ENCODE measurements at regions not wholly inside any gene's neighbourhood (a gene's known extent, or its start where the extent isn't known, plus 50 kb on each side); places are given as distances from the start of the nearest gene placed in this dataset.

GRCh38 chr4:179114615-179115014 lies 1672.4 kb upstream of the AGA start:
- H3K4me1 ChIP-seq (ENCODE audit: control insufficient read depth, insufficient read depth, low read length, poor library complexity, severe bottlenecking): peaks cover 10% of the 10 kb centered on the region
- WGBS, 2 experiments (ENCODE audit: insufficient coverage in 2 of 2): no CpG with 5 or more reads among the region's 1 CpG
- H3K36me3 ChIP-seq (ENCODE audit: control insufficient read depth, insufficient read depth, low read length): no peaks in the 10 kb centered on the region
- no peak overlapping the region for H3K27ac ChIP-seq (ENCODE audit: low read depth, low read length, severe bottlenecking)
- H3K9me3 ChIP-seq (ENCODE audit: control insufficient read depth, low read length): no peaks in the 10 kb centered on the region
- H3K4me3 ChIP-seq (ENCODE audit: extremely low read depth, insufficient read depth, low read length, poor library complexity, severe bottlenecking): no peak overlapping the region

- H3K36me3 ChIP-seq (ENCODE audit: control insufficient read depth, insufficient read depth, low read length): no peaks in the 10 kb centered on the region
- no peaks in the 10 kb centered on the region for H3K9me3 ChIP-seq (ENCODE audit: control insufficient read depth, low read length)
- H3K4me3 ChIP-seq (ENCODE audit: extremely low read depth, insufficient read depth, low read length, poor library complexity, severe bottlenecking): no peak overlapping the region
- WGBS, 2 experiments (ENCODE audit: insufficient coverage in 2 of 2): 71% methylated on average over 1 of the region's 2 CpGs; no CpG with 5 or more reads in 1 of the 2 experiments
- H3K4me1 ChIP-seq (ENCODE audit: control insufficient read depth, insufficient read depth, low read length, poor library complexity, severe bottlenecking): peaks cover 4% of the 10 kb centered on the region
- H3K27ac ChIP-seq (ENCODE audit: low read depth, low read length, severe bottlenecking): no peak overlapping the region
Measured at GRCh38 chr4:179116011-179116410, 1673.8 kb upstream of the AGA start.

GRCh38 chr4:179116581-179116980 lies 1674.3 kb upstream of the AGA start:
- no peak overlapping the region for H3K27ac ChIP-seq (ENCODE audit: low read depth, low read length, severe bottlenecking)
- no peaks in the 10 kb centered on the region for H3K9me3 ChIP-seq (ENCODE audit: control insufficient read depth, low read length)
- WGBS, 2 experiments (ENCODE audit: insufficient coverage in 2 of 2): 75 to 85% methylated on average over 2 of the region's 2 CpGs
- H3K36me3 ChIP-seq (ENCODE audit: control insufficient read depth, insufficient read depth, low read length): no peaks in the 10 kb centered on the region
- H3K4me1 ChIP-seq (ENCODE audit: control insufficient read depth, insufficient read depth, low read length, poor library complexity, severe bottlenecking): no peaks in the 10 kb centered on the region
- no peak overlapping the region for H3K4me3 ChIP-seq (ENCODE audit: extremely low read depth, insufficient read depth, low read length, poor library complexity, severe bottlenecking)

GRCh38 chr4:179123084-179123483 lies 1680.8 kb upstream of the AGA start:
- Histone ChIP-seq H3K4me1 (ENCODE audit: control insufficient read depth, insufficient read depth, low read length, poor library complexity, severe bottlenecking) (no peaks in the 10 kb centered on the region), H3K9me3 (ENCODE audit: control insufficient read depth, low read length) (no peaks in the 10 kb centered on the region), H3K4me3 (ENCODE audit: extremely low read depth, insufficient read depth, low read length, poor library complexity, severe bottlenecking) (no peak overlapping the region), H3K36me3 (ENCODE audit: control insufficient read depth, insufficient read depth, low read length) (no peaks in the 10 kb centered on the region), H3K27ac (ENCODE audit: low read depth, low read length, severe bottlenecking) (no peak overlapping the region)
- WGBS, 2 experiments (ENCODE audit: insufficient coverage in 2 of 2): 100% methylated on average over 1 of the region's 2 CpGs; no CpG with 5 or more reads in 1 of the 2 experiments

- 96 to 97% methylated on average over 3 to 4 of the region's 4 CpGs for WGBS, 2 experiments (ENCODE audit: insufficient coverage in 2 of 2)
- no peaks in the 10 kb centered on the region for H3K9me3 ChIP-seq (ENCODE audit: control insufficient read depth, low read length)
Measured at GRCh38 chr4:179124419-179124818, 1682.2 kb upstream of the AGA start.

GRCh38 chr4:179124957-179125356 lies 1682.7 kb upstream of the AGA start:
- Histone ChIP-seq H3K4me1 (ENCODE audit: control insufficient read depth, insufficient read depth, low read length, poor library complexity, severe bottlenecking) (no peaks in the 10 kb centered on the region), H3K27ac (ENCODE audit: low read depth, low read length, severe bottlenecking) (no peak overlapping the region), H3K36me3 (ENCODE audit: control insufficient read depth, insufficient read depth, low read length) (no peaks in the 10 kb centered on the region), H3K9me3 (ENCODE audit: control insufficient read depth, low read length) (no peaks in the 10 kb centered on the region), H3K4me3 (ENCODE audit: extremely low read depth, insufficient read depth, low read length, poor library complexity, severe bottlenecking) (no peak overlapping the region)
- WGBS, 2 experiments (ENCODE audit: insufficient coverage in 2 of 2): no CpG with 5 or more reads among the region's 1 CpG

More at GRCh38 chr4:179124419-179124818, 1682.2 kb upstream of the AGA start:
- Histone ChIP-seq H3K27ac (ENCODE audit: low read depth, low read length, severe bottlenecking) (no peak overlapping the region), H3K4me3 (ENCODE audit: extremely low read depth, insufficient read depth, low read length, poor library complexity, severe bottlenecking) (no peak overlapping the region), H3K36me3 (ENCODE audit: control insufficient read depth, insufficient read depth, low read length) (no peaks in the 10 kb centered on the region), H3K4me1 (ENCODE audit: control insufficient read depth, insufficient read depth, low read length, poor library complexity, severe bottlenecking) (no peaks in the 10 kb centered on the region)

- no peaks in the 10 kb centered on the region for H3K9me3 ChIP-seq (ENCODE audit: control insufficient read depth, low read length)
- no peak overlapping the region for H3K27ac ChIP-seq (ENCODE audit: low read depth, low read length, severe bottlenecking)
- no peak overlapping the region for H3K4me3 ChIP-seq (ENCODE audit: extremely low read depth, insufficient read depth, low read length, poor library complexity, severe bottlenecking)
- WGBS, 2 experiments (ENCODE audit: insufficient coverage in 2 of 2): 60 to 90% methylated on average over 1 to 2 of the region's 2 CpGs
- H3K36me3 ChIP-seq (ENCODE audit: control insufficient read depth, insufficient read depth, low read length): no peaks in the 10 kb centered on the region
- no peaks in the 10 kb centered on the region for H3K4me1 ChIP-seq (ENCODE audit: control insufficient read depth, insufficient read depth, low read length, poor library complexity, severe bottlenecking)
Measured at GRCh38 chr4:179125870-179126269, 1683.6 kb upstream of the AGA start.

GRCh38 chr4:179128299-179128698 lies 1686.1 kb upstream of the AGA start:
- Histone ChIP-seq H3K4me3 (ENCODE audit: extremely low read depth, insufficient read depth, low read length, poor library complexity, severe bottlenecking) (no peak overlapping the region), H3K4me1 (ENCODE audit: control insufficient read depth, insufficient read depth, low read length, poor library complexity, severe bottlenecking) (no peaks in the 10 kb centered on the region), H3K27ac (ENCODE audit: low read depth, low read length, severe bottlenecking) (no peak overlapping the region), H3K36me3 (ENCODE audit: control insufficient read depth, insufficient read depth, low read length) (no peaks in the 10 kb centered on the region), H3K9me3 (ENCODE audit: control insufficient read depth, low read length) (no peaks in the 10 kb centered on the region)
- WGBS, 2 experiments (ENCODE audit: insufficient coverage in 2 of 2): 88 to 92% methylated on average over 2 to 3 of the region's 4 CpGs

- 100% methylated on average over 1 of the region's 2 CpGs; no CpG with 5 or more reads in 1 of the 2 experiments for WGBS, 2 experiments (ENCODE audit: insufficient coverage in 2 of 2)
- no peak overlapping the region for H3K27ac ChIP-seq (ENCODE audit: low read depth, low read length, severe bottlenecking)
- no peaks in the 10 kb centered on the region for H3K36me3 ChIP-seq (ENCODE audit: control insufficient read depth, insufficient read depth, low read length)
- H3K4me3 ChIP-seq (ENCODE audit: extremely low read depth, insufficient read depth, low read length, poor library complexity, severe bottlenecking): no peak overlapping the region
- H3K4me1 ChIP-seq (ENCODE audit: control insufficient read depth, insufficient read depth, low read length, poor library complexity, severe bottlenecking): no peaks in the 10 kb centered on the region
- no peaks in the 10 kb centered on the region for H3K9me3 ChIP-seq (ENCODE audit: control insufficient read depth, low read length)
Measured at GRCh38 chr4:179130122-179130714, 1688.0 kb upstream of the AGA start.

- Histone ChIP-seq H3K27ac (ENCODE audit: low read depth, low read length, severe bottlenecking) (no peak overlapping the region), H3K4me1 (ENCODE audit: control insufficient read depth, insufficient read depth, low read length, poor library complexity, severe bottlenecking) (no peaks in the 10 kb centered on the region), H3K4me3 (ENCODE audit: extremely low read depth, insufficient read depth, low read length, poor library complexity, severe bottlenecking) (no peak overlapping the region), H3K9me3 (ENCODE audit: control insufficient read depth, low read length) (no peaks in the 10 kb centered on the region), H3K36me3 (ENCODE audit: control insufficient read depth, insufficient read depth, low read length) (no peaks in the 10 kb centered on the region)
- 63 to 71% methylated on average over 1 to 4 of the region's 4 CpGs for WGBS, 2 experiments (ENCODE audit: insufficient coverage in 2 of 2)
Measured at GRCh38 chr4:179145746-179146525, 1703.7 kb upstream of the AGA start.

GRCh38 chr4:179151770-179152169 lies 1709.5 kb upstream of the AGA start:
- WGBS, 2 experiments (ENCODE audit: insufficient coverage in 2 of 2): 76 to 78% methylated on average over 4 to 6 of the region's 6 CpGs
- H3K4me3 ChIP-seq (ENCODE audit: extremely low read depth, insufficient read depth, low read length, poor library complexity, severe bottlenecking): no peak overlapping the region
- no peaks in the 10 kb centered on the region for H3K36me3 ChIP-seq (ENCODE audit: control insufficient read depth, insufficient read depth, low read length)
- H3K9me3 ChIP-seq (ENCODE audit: control insufficient read depth, low read length): no peaks in the 10 kb centered on the region
- H3K4me1 ChIP-seq (ENCODE audit: control insufficient read depth, insufficient read depth, low read length, poor library complexity, severe bottlenecking): no peaks in the 10 kb centered on the region
- no peak overlapping the region for H3K27ac ChIP-seq (ENCODE audit: low read depth, low read length, severe bottlenecking)

All from mesodermal cell (in vitro differentiated cells).